BE2C (cell line): ENCODE measurements at regions not wholly inside any gene's neighbourhood (a gene's known extent, or its start where the extent isn't known, plus 50 kb on each side); places are given as distances from the start of the nearest gene placed in this dataset.
"Not testable (repeated sequence)": the region's sequence is repeated elsewhere in the genome, so short reads cannot be mapped to it uniquely, and the experiment has no call there.

Experiments used
- DNase-seq: peaks from one replicate; pipeline ENCODE4 v3.0.0-alpha.2; 2020
- H3K27me3 ChIP-seq: fragments of 250-450 bp; sonication (Bioruptor Pico); 2 replicates; pipeline ENCODE4 v1.5.1; 2020; ENCODE audit warnings: mild to moderate bottlenecking
- H3K36me3 ChIP-seq: fragments of 250-450 bp; sonication (Bioruptor Pico); 2 replicates; pipeline ENCODE4 v1.5.1; 2020; ENCODE audit warnings: mild to moderate bottlenecking
- H3K4me1 ChIP-seq: fragments of 250-450 bp; sonication (Bioruptor Pico); 2 replicates; pipeline ENCODE4 v1.5.1; 2020
- H3K4me3 ChIP-seq: 2 replicates; pipeline ENCODE4 v1.5.1; 2011; ENCODE audit warnings: low read depth, low read length
- H3K9me3 ChIP-seq: fragments of 250-450 bp; sonication (Bioruptor Pico); 2 replicates; pipeline ENCODE4 v1.5.1; 2020
- CTCF ChIP-seq: IDR thresholded peaks from 2 replicates; pipeline ENCODE4 v1.5.1; 2012; ENCODE audit warnings: mild to moderate bottlenecking, low read depth, low read length

DNA sequence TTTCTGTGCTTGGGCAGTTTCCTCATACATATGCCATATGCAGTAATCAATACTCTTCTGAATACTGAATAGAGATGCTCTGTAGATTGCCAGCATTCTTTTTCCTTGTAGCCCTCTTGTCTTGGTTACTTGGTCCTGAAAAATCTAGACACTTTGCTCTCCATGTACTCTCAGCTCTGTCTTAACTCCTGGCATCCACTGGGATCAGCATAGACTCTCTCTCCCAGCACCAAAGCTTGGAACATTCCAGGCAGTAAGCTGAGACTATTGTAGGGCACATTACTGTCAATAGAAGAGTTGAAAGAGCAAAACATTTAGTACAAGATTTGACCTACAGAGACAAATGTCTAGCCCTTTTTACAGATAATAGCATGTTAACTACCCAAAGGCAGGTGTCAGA, 1100.3 kb downstream of the TBL1XR1 start:
- Histone ChIP-seq H3K9me3 (no peaks in the 10 kb centered on the region), H3K4me3 (no peak overlapping the region), H3K27me3 (no peaks in the 10 kb centered on the region), H3K36me3 (no peaks in the 10 kb centered on the region), H3K4me1 (no peaks in the 10 kb centered on the region)
- DNase-seq = no peak
- no peak for TF ChIP-seq CTCF

DNA sequence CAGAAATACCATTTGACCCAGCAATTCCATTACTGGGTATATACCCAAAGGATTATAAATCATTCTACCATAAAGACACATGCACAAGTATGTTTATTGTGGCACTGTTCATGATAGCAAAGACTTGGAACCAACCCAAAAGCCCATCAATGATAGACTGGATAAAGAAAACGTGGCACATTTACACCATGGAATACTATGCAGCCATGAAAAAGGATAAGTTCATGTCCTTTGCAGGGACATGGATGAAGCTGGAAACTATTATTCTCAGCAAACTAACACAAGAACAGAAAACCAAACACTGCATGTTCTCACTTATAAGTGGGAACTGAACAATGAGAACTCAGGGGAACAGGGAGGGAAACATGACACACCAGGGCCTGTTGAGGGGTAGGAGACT, 1103.4 kb downstream of the TBL1XR1 start:
- H3K4me3 ChIP-seq, H3K4me1 ChIP-seq, H3K36me3 ChIP-seq, H3K9me3 ChIP-seq, H3K27me3 ChIP-seq, DNase-seq: not testable (repeated sequence)

- TF ChIP-seq CTCF = no peak
- DNase-seq = peak; percentile 8
- H3K9me3 ChIP-seq = no peaks in the 10 kb centered on the region
- H3K4me1 ChIP-seq = no peaks in the 10 kb centered on the region
- no peaks in the 10 kb centered on the region for H3K36me3 ChIP-seq
- H3K27me3 ChIP-seq = no peaks in the 10 kb centered on the region
- H3K4me3 ChIP-seq = no peak overlapping the region
These were observed 1106.6 kb downstream of the TBL1XR1 start for GRCh38 chr3:176090727-176091126.

- Histone ChIP-seq H3K9me3 (no peaks in the 10 kb centered on the region), H3K27me3 (no peaks in the 10 kb centered on the region), H3K4me1 (no peaks in the 10 kb centered on the region), H3K4me3 (no peak overlapping the region), H3K36me3 (no peaks in the 10 kb centered on the region)
- DNase-seq = no peak
- no peak for TF ChIP-seq CTCF
These were observed 1108.3 kb downstream of the TBL1XR1 start for GRCh38 chr3:176088962-176089383.

GRCh38 chr3:176087066-176087697, 1110.1 kb downstream of the TBL1XR1 start:
- H3K27me3 ChIP-seq = no peaks in the 10 kb centered on the region
- no peak overlapping the region for H3K4me3 ChIP-seq
- no peaks in the 10 kb centered on the region for H3K4me1 ChIP-seq
- DNase-seq = no peak
- no peaks in the 10 kb centered on the region for H3K9me3 ChIP-seq
- no peak for TF ChIP-seq CTCF
- no peaks in the 10 kb centered on the region for H3K36me3 ChIP-seq

GRCh38 chr3:176079785-176080184, 1117.5 kb downstream of the TBL1XR1 start:
- H3K4me3 ChIP-seq = no peak overlapping the region
- no peaks in the 10 kb centered on the region for H3K4me1 ChIP-seq
- H3K9me3 ChIP-seq = no peaks in the 10 kb centered on the region
- no peaks in the 10 kb centered on the region for H3K36me3 ChIP-seq
- no peak for DNase-seq
- no peak for TF ChIP-seq CTCF
- no peaks in the 10 kb centered on the region for H3K27me3 ChIP-seq

DNA sequence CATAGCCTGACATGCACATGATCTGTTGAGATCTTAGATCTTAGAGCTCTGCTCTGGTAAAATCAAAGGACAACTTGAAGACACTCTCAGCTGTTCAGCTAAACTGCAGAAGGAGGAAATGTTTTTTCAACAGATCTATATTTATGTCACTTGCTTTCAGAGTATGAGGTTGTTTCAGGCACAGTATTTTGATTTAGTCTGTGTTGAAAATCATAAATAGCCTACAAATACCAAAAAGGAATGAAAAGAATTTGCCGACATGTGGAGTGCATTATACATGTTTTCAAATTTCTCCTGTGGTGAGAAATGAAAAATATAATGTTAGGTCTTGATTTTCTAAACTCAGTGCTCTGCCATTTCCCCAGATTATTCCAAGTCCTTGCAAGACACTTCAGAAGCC, 1118.4 kb downstream of the TBL1XR1 start:
- H3K27me3 ChIP-seq = no peaks in the 10 kb centered on the region
- no peaks in the 10 kb centered on the region for H3K4me1 ChIP-seq

More for the DNA sequence above, 1118.4 kb downstream of the TBL1XR1 start:
- TF ChIP-seq CTCF = no peak
- H3K9me3 ChIP-seq = no peaks in the 10 kb centered on the region
- H3K4me3 ChIP-seq = no peak overlapping the region
- H3K36me3 ChIP-seq = no peaks in the 10 kb centered on the region
- no peak for DNase-seq
